ENCODE measurements at regions not wholly inside any gene's neighbourhood (a gene's known extent, or its start where the extent isn't known, plus 50 kb on each side); places are given as distances from the start of the nearest gene placed in this dataset.

GRCh38 chr1:61597601-61598000, 127.3 kb downstream of the TM2D1 start:
- H3K4me1 Mint-ChIP-seq (ENCODE audit: low read depth) = no peaks in the 10 kb centered on the region
- H3K36me3 Mint-ChIP-seq (ENCODE audit: low read depth) = no peaks in the 10 kb centered on the region
- H3K9me3 Mint-ChIP-seq = peaks cover 2% of the 10 kb centered on the region
- no peak overlapping the region for H3K4me3 Mint-ChIP-seq
- H3K27me3 Mint-ChIP-seq = peaks cover 13% of the 10 kb centered on the region
- no peak for DNase-seq
- H3K27ac Mint-ChIP-seq = no peak overlapping the region

- Mint-ChIP-seq H3K9me3 (peaks cover 2% of the 10 kb centered on the region), H3K27me3 (peaks cover 16% of the 10 kb centered on the region), H3K4me3 (no peak overlapping the region), H3K27ac (no peak overlapping the region), H3K4me1 (ENCODE audit: low read depth) (no peaks in the 10 kb centered on the region), H3K36me3 (ENCODE audit: low read depth) (no peaks in the 10 kb centered on the region)
- DNase-seq = no peak
These were observed 131.6 kb downstream of the TM2D1 start for GRCh38 chr1:61593331-61593730.

GRCh38 chr1:61591351-61591750, 133.6 kb downstream of the TM2D1 start:
- peaks cover 12% of the 10 kb centered on the region for H3K27me3 Mint-ChIP-seq
- H3K36me3 Mint-ChIP-seq (ENCODE audit: low read depth) = no peaks in the 10 kb centered on the region

DNA sequence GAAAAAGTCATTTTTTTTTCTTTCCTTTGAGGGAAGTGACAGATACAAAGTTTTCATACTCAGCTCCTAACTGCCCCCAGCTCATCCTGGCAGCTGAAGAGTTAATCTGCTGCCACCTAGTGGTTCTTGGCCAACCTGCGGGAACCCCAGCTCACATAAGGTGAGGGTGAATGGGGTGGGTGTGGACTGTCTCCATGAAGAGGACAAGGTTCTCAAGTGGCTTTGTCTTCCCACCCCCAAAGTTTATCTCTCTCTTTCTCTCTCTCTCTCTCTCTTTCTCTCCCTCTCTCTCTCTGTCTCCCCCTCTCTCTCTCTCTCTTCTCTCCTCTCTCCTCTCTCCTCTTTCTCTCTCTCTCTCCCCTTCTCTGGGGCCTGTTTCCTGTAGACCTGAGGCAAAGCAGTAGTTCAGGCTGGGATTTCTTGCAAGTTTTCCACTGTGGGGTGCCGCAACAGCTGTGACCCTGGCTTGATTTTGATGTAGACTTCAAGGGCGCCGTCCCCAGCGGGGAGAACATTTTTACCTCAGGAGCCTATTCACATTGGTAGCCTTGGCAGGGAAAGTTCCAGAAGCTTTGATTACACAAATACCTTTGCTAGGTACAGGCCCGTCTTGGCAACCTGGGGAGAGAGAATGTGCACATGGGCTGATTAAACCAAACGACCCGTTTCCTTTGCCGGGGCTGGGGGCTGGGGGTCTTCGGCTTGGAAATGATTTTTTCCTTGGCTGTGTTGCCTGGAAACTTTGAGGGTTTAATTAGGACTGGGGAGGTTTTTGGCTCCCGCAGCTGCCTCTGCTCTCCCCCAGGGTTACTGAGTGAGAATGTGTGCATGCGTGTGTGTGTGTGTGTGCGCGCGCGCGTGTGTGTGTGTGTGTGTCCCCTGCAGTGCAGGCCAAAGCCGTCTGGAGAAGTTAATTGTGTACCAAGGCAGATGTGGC, 135.9 kb downstream of the TM2D1 start:
- DNase-seq = peak; percentile 68
- H3K4me3 Mint-ChIP-seq = no peak overlapping the region
- H3K9me3 Mint-ChIP-seq = no peaks in the 10 kb centered on the region
- no peaks in the 10 kb centered on the region for H3K36me3 Mint-ChIP-seq (ENCODE audit: low read depth)
- peaks cover 12% of the 10 kb centered on the region for H3K27me3 Mint-ChIP-seq
- H3K27ac Mint-ChIP-seq = no peak overlapping the region
- H3K4me1 Mint-ChIP-seq (ENCODE audit: low read depth) = no peaks in the 10 kb centered on the region

More at GRCh38 chr1:61591351-61591750, 133.6 kb downstream of the TM2D1 start:
- Mint-ChIP-seq H3K9me3 (no peaks in the 10 kb centered on the region), H3K4me3 (no peak overlapping the region), H3K27ac (no peak overlapping the region), H3K4me1 (ENCODE audit: low read depth) (no peaks in the 10 kb centered on the region)
- DNase-seq = no peak

DNA sequence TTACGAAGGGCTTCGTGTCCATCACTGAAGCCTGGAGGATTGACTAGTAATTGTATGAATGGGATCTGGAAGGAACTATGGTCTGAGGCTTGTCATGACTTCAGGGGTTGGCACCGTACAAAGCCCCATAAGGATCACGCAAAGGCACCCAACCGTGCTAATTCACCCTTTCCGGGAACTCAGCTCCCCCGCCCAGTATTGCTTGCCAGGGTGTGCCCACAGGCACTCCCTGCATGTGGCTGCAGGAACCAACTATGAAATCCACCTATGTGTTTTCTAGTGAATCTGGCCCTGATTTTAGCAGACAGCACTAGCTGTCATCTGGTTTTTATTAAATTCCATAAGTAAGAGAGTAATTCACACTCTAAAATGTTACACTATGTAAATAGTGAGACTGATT, 139.2 kb downstream of the TM2D1 start:
- no peaks in the 10 kb centered on the region for H3K36me3 Mint-ChIP-seq (ENCODE audit: low read depth)
- H3K9me3 Mint-ChIP-seq = no peaks in the 10 kb centered on the region
- H3K27me3 Mint-ChIP-seq = peaks cover 9% of the 10 kb centered on the region
- H3K27ac Mint-ChIP-seq = no peak overlapping the region
- no peaks in the 10 kb centered on the region for H3K4me1 Mint-ChIP-seq (ENCODE audit: low read depth)
- DNase-seq = no peak
- no peak overlapping the region for H3K4me3 Mint-ChIP-seq

GRCh38 chr1:61583703-61584102, 141.2 kb downstream of the TM2D1 start:
- Mint-ChIP-seq H3K4me1 (ENCODE audit: low read depth) (no peaks in the 10 kb centered on the region), H3K4me3 (no peak overlapping the region), H3K27ac (no peak overlapping the region), H3K27me3 (peaks cover 22% of the 10 kb centered on the region), H3K9me3 (no peaks in the 10 kb centered on the region), H3K36me3 (ENCODE audit: low read depth) (no peaks in the 10 kb centered on the region)
- DNase-seq = no peak

GRCh38 chr1:61581251-61581650, 143.7 kb downstream of the TM2D1 start:
- Mint-ChIP-seq H3K27ac (no peak overlapping the region), H3K4me1 (ENCODE audit: low read depth) (no peaks in the 10 kb centered on the region), H3K4me3 (no peak overlapping the region), H3K36me3 (ENCODE audit: low read depth) (no peaks in the 10 kb centered on the region), H3K9me3 (no peaks in the 10 kb centered on the region), H3K27me3 (peaks cover 33% of the 10 kb centered on the region)
- no peak for DNase-seq

DNA sequence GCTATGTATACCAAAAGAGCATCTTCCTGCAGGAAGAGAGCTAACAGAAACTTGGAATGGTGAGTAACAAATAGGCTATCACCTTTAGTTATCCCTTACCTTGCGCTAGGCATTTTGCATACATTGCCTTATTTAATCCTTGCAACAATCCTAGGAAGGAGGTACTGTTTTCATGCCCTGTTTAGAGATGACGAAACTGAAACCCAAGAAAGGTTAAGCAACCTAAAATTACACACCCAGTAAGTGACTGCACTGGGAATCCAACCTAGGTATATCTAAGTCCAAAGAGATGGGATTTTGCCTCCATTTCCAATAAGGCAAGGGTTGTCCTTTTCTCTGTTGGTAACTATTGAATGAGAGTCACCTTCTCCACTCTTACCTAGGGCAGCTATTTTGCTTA, 144.5 kb downstream of the TM2D1 start:
- DNase-seq = no peak
- Mint-ChIP-seq H3K36me3 (ENCODE audit: low read depth) (no peaks in the 10 kb centered on the region), H3K4me1 (ENCODE audit: low read depth) (no peaks in the 10 kb centered on the region), H3K27ac (no peak overlapping the region), H3K27me3 (peaks cover 40% of the 10 kb centered on the region), H3K4me3 (no peak overlapping the region), H3K9me3 (no peaks in the 10 kb centered on the region)

DNA sequence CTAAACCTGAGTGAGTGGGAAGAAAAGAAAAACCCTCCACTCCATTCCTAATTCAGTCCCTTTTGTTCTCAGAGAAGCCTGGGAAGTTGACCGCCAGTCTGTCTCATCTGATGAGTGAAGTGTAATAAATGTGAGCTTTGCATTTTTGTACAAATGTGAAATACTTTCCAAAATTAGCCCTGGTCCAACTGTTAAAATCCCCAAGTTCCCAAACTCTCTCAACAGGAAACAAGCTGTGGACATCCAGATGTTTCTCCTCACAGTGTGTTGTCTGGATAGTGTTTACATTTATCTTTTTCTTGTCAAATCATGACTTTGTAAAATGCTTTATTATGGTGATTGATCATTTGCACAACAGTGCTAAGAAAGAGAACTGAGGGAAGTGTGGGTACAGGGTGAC, 145.1 kb downstream of the TM2D1 start:
- H3K36me3 Mint-ChIP-seq (ENCODE audit: low read depth) = no peaks in the 10 kb centered on the region
- H3K9me3 Mint-ChIP-seq = no peaks in the 10 kb centered on the region
- no peak overlapping the region for H3K4me3 Mint-ChIP-seq
- H3K27me3 Mint-ChIP-seq = peaks cover 46% of the 10 kb centered on the region
- DNase-seq = no peak
- H3K4me1 Mint-ChIP-seq (ENCODE audit: low read depth) = no peaks in the 10 kb centered on the region
- no peak overlapping the region for H3K27ac Mint-ChIP-seq

DNA sequence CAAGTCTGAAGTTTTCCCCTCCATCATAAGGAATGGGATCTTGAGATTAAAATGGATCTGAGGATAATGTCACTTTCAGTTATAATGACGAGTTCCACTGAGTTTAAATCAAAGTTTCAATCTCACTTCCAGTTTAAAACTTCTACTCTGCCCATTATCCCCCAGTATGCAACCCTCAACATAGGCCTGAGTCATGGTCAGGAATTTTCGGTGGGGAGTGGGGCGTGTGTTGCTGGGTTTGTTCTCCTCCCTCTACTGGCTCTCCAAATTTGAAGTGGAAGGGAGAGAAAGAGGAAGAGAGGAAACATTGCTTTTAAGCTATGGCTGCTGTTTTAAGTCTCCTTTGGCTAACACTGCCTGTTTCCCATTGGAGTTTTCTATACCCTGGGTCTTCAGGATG, 152.9 kb downstream of the TM2D1 start:
- Mint-ChIP-seq H3K4me3 (no peak overlapping the region), H3K36me3 (ENCODE audit: low read depth) (no peaks in the 10 kb centered on the region), H3K27me3 (peaks cover 27% of the 10 kb centered on the region), H3K4me1 (ENCODE audit: low read depth) (no peaks in the 10 kb centered on the region), H3K27ac (no peak overlapping the region), H3K9me3 (no peaks in the 10 kb centered on the region)
- no peak for DNase-seq

- Mint-ChIP-seq H3K27ac (no peak overlapping the region), H3K4me1 (ENCODE audit: low read depth) (no peaks in the 10 kb centered on the region), H3K4me3 (no peak overlapping the region), H3K36me3 (ENCODE audit: low read depth) (no peaks in the 10 kb centered on the region), H3K9me3 (peaks cover 4% of the 10 kb centered on the region), H3K27me3 (peaks cover 10% of the 10 kb centered on the region)
- DNase-seq = no peak
These were observed 154.8 kb downstream of the TM2D1 start for GRCh38 chr1:61570191-61570590.

GRCh38 chr1:61569303-61569621, 155.7 kb downstream of the TM2D1 start:
- Mint-ChIP-seq H3K36me3 (ENCODE audit: low read depth) (no peaks in the 10 kb centered on the region), H3K27ac (no peak overlapping the region), H3K27me3 (peaks cover 3% of the 10 kb centered on the region), H3K9me3 (peaks cover 9% of the 10 kb centered on the region), H3K4me3 (no peak overlapping the region), H3K4me1 (ENCODE audit: low read depth) (no peaks in the 10 kb centered on the region)
- DNase-seq = no peak

DNA sequence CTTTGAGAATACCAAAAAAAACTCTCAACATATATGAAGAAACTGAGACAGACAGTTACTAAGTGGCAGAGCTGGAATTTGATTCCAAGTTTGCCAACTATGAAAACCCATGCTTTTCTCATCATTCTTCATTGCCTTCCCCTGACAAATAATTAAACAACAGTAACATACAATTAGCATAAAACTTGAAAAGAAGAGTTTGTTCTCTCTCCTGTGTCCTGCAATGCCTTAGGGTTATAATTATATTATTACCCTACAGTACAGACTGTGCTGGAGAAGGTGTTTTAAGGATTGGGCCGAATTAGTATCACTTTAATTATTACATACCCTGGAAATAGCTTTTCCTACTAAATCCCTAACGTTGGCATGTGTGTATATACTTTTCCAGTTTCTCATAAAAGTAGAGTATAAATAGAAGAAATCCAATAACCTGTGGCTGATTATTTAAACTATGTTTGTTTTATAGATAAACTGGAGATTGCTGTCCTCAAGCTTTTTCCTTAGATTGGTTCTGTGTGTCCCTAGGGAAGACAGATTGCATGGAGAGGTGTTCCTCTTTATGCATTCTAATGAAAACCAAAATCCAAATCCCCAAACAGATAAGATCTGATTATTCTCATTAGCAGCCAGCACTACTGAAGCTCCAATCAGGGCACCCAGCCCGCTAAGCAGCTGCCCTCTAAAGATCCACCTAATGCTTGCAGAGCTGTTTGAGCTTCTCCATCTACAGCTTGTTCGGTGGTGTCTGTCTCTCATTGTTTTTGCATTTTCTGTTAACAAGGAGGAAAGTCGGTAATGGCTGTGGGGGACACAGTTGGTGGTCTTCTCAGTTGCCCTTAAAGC, 156.3 kb downstream of the TM2D1 start:
- no peak overlapping the region for H3K27ac Mint-ChIP-seq
- H3K27me3 Mint-ChIP-seq = peaks cover 3% of the 10 kb centered on the region
- no peak for DNase-seq
- no peaks in the 10 kb centered on the region for H3K36me3 Mint-ChIP-seq (ENCODE audit: low read depth)
- H3K4me3 Mint-ChIP-seq = no peak overlapping the region
- peaks cover 9% of the 10 kb centered on the region for H3K9me3 Mint-ChIP-seq
- H3K4me1 Mint-ChIP-seq (ENCODE audit: low read depth) = no peaks in the 10 kb centered on the region

DNA sequence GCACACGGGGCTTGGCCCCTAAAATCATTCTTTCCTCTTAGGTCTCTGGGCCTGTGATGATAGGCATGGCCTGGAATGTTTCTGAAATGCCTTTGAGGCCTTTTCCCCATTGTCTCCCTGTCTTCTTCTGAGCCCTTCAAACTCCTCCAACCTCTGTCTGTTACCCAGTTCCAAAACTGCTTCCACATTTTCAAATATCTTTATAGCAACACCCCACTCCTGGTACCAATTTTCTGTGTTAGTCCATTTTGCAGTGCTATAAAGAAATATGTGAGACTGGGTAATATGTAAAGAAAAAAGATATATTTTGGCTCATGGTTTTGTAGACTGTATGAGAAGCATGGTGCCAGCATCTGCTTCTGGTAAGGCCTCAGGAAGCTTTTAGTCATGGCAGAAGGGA, 158.8 kb downstream of the TM2D1 start:
- H3K4me1 Mint-ChIP-seq (ENCODE audit: low read depth) = no peaks in the 10 kb centered on the region
- DNase-seq = no peak
- H3K27ac Mint-ChIP-seq = no peak overlapping the region
- peaks cover 9% of the 10 kb centered on the region for H3K9me3 Mint-ChIP-seq
- no peaks in the 10 kb centered on the region for H3K27me3 Mint-ChIP-seq
- no peak overlapping the region for H3K4me3 Mint-ChIP-seq
- no peaks in the 10 kb centered on the region for H3K36me3 Mint-ChIP-seq (ENCODE audit: low read depth)

DNA sequence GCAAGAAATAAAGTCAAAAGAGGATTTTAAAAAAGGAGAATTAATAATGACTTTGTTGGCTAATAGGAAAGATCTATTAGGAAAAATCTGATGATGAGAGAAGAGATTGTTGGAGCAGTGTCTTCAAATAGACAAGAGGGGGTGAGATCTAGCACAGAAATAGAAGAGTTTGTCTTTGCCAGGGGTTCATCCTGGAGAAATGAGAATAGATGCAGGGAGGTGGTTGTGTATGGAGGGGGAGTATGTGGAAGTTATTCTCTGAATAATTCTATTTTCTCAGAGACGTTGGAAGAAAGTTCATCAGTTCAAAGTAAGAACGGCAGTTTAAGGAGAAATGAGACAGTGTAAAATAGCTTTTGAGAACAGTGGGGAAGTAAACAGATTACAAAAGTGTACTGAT, 161.3 kb downstream of the TM2D1 start:
- Mint-ChIP-seq H3K4me1 (ENCODE audit: low read depth) (no peaks in the 10 kb centered on the region), H3K27ac (no peak overlapping the region), H3K9me3 (peaks cover 9% of the 10 kb centered on the region), H3K4me3 (no peak overlapping the region), H3K36me3 (ENCODE audit: low read depth) (no peaks in the 10 kb centered on the region), H3K27me3 (no peaks in the 10 kb centered on the region)
- DNase-seq = no peak
